ENCODE measurements at regions not wholly inside any gene's neighbourhood (a gene's known extent, or its start where the extent isn't known, plus 50 kb on each side); places are given as distances from the start of the nearest gene placed in this dataset.

DNA sequence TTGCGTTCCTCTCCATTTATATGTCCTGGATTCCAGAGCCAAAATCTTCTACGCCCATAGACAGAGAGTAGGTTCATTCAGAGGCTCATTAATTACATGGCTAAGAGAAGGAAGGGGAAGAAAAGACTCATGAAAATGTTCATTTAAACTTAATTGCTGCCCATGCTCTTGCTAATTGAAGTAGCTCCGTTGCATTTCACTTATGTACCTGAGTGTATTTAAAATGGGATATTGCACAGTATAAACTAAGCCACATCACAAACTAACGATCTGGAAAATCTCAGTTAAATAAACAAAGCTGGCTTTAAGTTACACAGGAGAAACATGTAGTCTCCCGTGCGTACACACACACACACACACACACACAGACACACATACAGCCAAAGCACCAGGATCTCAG lies 269.2 kb downstream of the CDC5L start:
- in situ Hi-C loops (cut with HindIII; ENCODE audit: low sequenced_read_pairs) = loop anchor here (5.0 kb wide), 2 partner anchors 66 to 751 kb away; no protein-coding TSS in a partner anchor

- in situ Hi-C loops (cut with HindIII; ENCODE audit: low sequenced_read_pairs) = loop anchor here (5.0 kb wide), 2 partner anchors 65 to 750 kb away; no protein-coding TSS in a partner anchor
Measured at GRCh38 chr6:44657206-44657819, 269.8 kb downstream of the CDC5L start.

GRCh38 chr6:44658571-44658970 lies 271.1 kb downstream of the CDC5L start:
- in situ Hi-C loops (cut with HindIII; ENCODE audit: low sequenced_read_pairs) = loop anchor here (5.0 kb wide), 2 partner anchors 64 to 749 kb away; no protein-coding TSS in a partner anchor

GRCh38 chr6:44659726-44660125 lies 272.2 kb downstream of the CDC5L start:
- in situ Hi-C loops (cut with HindIII; ENCODE audit: low sequenced_read_pairs) = loop anchor here (5.0 kb wide), 2 partner anchors 63 to 748 kb away; no protein-coding TSS in a partner anchor

GRCh38 chr6:44660561-44661220 lies 273.2 kb downstream of the CDC5L start:
- in situ Hi-C loops (cut with HindIII; ENCODE audit: low sequenced_read_pairs) = no loop called here

- in situ Hi-C loops (cut with HindIII; ENCODE audit: low sequenced_read_pairs) = no loop called here
Measured at GRCh38 chr6:44661221-44662008, 273.9 kb downstream of the CDC5L start.

DNA sequence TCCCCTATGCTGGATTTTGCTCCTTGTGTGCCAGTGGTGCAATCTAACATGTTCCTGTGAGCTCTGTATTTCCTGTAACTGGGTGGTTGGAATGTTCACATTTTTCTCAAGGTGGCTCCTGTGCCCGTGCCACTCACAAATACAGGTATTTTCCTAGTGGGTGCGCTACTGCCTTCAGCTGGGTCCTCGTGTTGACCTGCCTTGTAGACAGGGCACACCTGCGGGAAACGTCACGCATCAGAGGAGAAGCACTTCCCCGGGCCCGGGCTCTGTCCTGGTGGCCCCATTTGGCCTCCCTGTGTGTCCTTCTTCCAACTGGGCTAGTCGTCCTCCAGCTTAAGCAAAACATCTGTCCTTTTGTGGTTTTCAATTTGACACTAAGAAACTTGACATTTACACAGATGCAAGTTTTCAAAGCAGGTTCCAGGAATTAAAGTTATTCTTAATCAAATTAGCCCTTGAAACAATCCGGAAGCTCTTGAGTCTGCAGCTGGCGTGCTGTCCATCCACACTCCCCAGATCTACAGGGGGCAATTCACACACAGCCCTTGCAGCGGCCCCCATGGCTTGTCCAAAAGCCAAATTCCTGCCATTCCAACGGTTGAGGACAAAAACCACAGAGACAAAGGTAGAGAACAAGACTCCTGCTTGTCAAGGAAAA lies 275.1 kb downstream of the CDC5L start:
- in situ Hi-C loops (cut with HindIII; ENCODE audit: low sequenced_read_pairs) = no loop called here

DNA sequence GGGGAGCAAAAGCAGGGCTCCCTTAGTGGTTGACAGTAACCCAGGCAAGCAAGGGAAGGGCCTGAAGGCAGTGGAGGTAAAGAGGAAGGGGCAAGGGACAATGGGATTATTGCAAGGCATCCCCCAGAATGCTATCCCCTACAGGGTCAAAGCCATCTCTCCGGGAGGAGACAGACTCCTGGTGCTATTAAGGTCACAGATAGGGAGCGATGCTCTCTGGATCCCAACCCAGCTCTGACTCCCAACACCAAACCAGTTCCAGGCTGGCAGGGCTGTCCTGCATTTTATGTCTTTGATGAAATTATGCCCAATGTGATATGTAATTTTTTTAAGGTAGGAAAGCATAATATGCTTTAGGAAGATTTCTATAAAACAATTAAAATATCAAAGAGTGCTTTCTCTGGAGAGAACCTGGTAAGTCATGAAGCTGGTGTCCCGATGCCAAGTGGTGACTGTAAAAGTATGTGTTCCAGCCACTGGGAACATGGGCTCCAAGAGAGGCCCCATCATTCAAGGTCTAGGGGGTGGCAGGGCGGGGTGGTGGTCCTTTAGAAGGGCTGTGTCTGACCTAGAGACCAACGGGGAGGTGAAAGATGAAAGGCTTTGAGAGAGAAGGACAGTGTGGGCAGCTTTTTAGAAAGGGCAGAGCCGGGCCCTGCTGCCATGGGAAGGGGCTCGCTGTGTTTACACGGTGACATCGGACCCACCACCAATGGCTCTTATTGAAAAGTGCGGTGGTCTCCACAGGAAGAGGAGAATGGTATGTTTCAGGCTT lies 276.5 kb downstream of the CDC5L start:
- in situ Hi-C loops (cut with HindIII; ENCODE audit: low sequenced_read_pairs) = no loop called here

DNA sequence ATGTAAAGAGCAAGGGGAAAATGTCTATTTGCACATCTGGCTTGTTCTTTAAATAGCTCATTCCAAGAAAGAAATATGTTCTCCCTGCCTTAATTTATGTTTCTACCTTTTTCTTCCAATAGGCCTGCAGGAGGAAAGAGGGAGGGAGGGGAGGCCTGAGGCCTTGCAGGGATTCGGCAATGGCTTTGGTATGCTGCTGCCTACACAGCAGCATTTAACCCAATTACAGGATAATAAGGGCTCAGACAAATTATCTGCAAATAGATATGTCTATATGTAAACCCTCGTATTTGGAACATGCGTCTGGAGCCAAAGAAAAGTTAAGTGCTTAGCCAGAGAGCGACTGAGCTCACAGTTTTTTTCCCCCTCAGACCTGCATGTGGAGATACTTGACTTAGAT lies 277.2 kb downstream of the CDC5L start:
- in situ Hi-C loops (cut with HindIII; ENCODE audit: low sequenced_read_pairs) = no loop called here

DNA sequence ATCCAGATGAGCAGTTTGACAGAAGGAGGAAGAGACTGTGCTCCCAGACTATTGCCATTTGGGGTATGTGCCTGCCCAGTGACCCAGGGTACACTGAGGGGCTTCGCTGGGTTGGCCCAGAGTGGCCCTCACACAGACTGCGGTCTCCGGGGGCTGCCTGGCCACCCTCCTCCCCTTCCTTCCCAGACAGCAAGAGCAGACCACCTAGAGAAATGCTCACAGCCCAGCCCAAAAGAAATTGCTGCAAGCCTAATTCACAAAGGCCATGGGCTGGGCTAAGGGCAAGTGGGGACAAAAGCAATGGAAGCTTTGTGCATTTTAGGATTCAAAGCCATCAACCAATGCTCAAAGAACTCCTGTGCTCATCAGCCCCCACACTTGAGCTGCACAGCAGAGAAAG lies 277.6 kb downstream of the CDC5L start:
- in situ Hi-C loops (cut with HindIII; ENCODE audit: low sequenced_read_pairs) = no loop called here

GRCh38 chr6:44665683-44666082 lies 278.2 kb downstream of the CDC5L start:
- in situ Hi-C loops (cut with HindIII; ENCODE audit: low sequenced_read_pairs) = no loop called here

- in situ Hi-C loops (cut with HindIII; ENCODE audit: low sequenced_read_pairs) = no loop called here
Measured at GRCh38 chr6:44666324-44666723, 278.8 kb downstream of the CDC5L start.

DNA sequence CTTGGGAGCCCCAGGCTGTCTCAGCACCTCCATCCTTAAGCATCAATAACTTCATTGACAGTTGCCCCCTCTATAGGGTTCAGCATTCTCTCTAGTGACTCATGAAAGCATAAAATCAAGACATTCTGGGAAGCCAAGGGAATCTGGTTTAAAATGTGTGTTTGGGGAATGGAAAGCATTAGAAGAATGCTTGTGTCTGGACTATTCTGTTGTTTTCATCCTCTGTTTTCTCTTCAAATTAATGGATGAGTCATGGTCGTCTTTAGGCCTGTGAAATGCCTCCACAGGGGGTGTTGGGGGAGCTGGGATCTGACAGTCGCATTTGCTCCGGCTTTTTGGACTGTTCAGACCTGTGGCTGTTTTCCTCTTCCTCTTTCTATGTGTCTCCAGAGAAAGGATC lies 279.7 kb downstream of the CDC5L start:
- in situ Hi-C loops (cut with HindIII; ENCODE audit: low sequenced_read_pairs) = no loop called here

GRCh38 chr6:44667668-44668390 lies 280.3 kb downstream of the CDC5L start:
- in situ Hi-C loops (cut with HindIII; ENCODE audit: low sequenced_read_pairs) = no loop called here

- in situ Hi-C loops (cut with HindIII; ENCODE audit: low sequenced_read_pairs) = no loop called here
Measured at GRCh38 chr6:44668391-44668930, 281.0 kb downstream of the CDC5L start.

DNA sequence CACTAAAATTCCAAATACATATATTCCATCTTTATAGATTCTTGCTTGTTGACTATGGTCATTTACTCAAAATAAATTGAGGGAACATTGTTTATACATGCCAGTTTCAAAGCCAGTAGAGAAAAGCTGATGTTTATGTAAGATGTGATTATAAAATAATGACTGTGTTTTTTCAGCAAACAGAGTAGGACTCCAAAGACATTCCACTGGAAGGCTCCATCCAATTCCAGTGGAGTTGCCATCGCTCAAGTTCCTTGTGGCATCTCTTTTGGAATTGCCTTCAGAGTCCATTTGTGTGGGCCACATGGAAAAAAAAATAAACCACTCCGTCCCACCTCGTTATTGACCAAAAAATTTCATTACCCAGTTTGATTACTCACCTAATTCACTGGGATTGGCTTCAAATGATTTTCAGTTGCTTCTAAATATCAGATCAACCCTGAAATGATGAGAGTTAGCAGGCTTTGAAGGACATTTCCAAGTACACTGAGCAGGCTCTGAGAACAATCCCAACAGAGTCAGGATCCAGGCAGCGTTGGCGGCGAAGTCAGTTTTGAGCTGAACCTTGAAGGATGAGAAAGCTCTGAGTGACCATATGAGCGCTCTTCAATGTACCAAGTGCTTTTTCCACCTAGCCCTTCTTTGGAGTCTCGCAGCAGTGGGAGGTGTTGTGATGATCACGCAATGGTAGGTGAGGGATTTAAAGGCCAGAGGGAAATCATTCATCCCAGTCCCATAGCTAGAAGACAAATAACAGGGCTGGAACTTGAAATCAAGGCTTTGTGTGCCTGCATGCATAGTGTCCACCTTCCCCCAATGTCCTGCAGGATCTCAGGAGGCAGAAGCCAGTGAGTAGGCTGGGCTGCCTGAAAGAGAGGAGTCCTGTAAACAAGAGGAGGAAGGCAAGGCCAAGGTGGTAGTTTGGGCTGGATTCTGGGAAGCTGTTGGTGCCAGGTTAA lies 281.7 kb downstream of the CDC5L start:
- in situ Hi-C loops (cut with HindIII; ENCODE audit: low sequenced_read_pairs) = no loop called here

GRCh38 chr6:44670146-44670545 lies 282.6 kb downstream of the CDC5L start:
- in situ Hi-C loops (cut with HindIII; ENCODE audit: low sequenced_read_pairs) = no loop called here

DNA sequence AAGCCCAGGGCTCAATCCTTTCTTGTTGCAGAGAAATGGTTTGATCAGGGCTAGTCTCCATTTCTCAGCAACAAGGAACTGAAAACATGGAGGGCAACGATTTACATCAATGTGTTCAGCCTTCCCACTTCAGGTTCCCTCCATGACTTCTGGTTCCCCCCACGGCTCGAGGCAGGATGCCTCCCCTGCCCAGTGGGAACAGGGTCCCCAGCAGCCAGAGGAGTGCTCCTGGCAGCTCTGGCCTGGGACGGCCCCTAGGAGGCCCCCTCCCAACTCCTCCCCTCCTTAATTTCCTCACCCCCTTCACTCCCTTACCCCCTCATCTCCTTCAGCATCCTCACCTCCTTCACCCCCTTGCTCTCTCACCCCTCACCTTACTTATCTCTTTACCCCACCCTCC lies 283.8 kb downstream of the CDC5L start:
- in situ Hi-C loops (cut with HindIII; ENCODE audit: low sequenced_read_pairs) = no loop called here
